ENCODE measurements at regions not wholly inside any gene's neighbourhood (a gene's known extent, or its start where the extent isn't known, plus 50 kb on each side); places are given as distances from the start of the nearest gene placed in this dataset.

GRCh38 chr11:101803651-101804050 lies 111.2 kb upstream of the CEP126 start:
- H3K4me1 Mint-ChIP-seq: no peaks in the 10 kb centered on the region
- H3K9me3 Mint-ChIP-seq: no peaks in the 10 kb centered on the region
- Histone ChIP-seq H3K4me3 (no peak overlapping the region), H3K9me3 (ENCODE audit: low read depth) (no peaks in the 10 kb centered on the region), H3K27me3 (no peaks in the 10 kb centered on the region), H4K20me1 (ENCODE audit: low read depth) (no peaks in the 10 kb centered on the region), H3K27ac (no peak overlapping the region), H3K36me3 (no peaks in the 10 kb centered on the region), H3K4me1 (no peaks in the 10 kb centered on the region), H3F3A (ENCODE audit: low read depth) (no peaks in the 10 kb centered on the region), H2AFZ (replicated peaks) (no peak overlapping the region), H3K9ac (no peak overlapping the region), H3K4me2 (no peak overlapping the region), H3K79me2 (ENCODE audit: low read depth) (no peaks in the 10 kb centered on the region)
- no peak for DNase-seq (ENCODE audit: low spot score)
- H3K4me3 Mint-ChIP-seq: no peak overlapping the region
- TF ChIP-seq EZH2phosphoT487 (IDR thresholded peaks at IDR 0.05) (no peak), EZH2 (IDR thresholded peaks at IDR 0.05) (no peak), CTCF (IDR thresholded peaks at IDR 0.05) (no peak)
- H3K27me3 Mint-ChIP-seq (ENCODE audit: insufficient read depth, low read depth): no peaks in the 10 kb centered on the region
- H3K27ac Mint-ChIP-seq: no peak overlapping the region
- H3K36me3 Mint-ChIP-seq: no peaks in the 10 kb centered on the region

GRCh38 chr11:101797335-101797734 lies 117.5 kb upstream of the CEP126 start:
- no peak overlapping the region for H3K4me3 ChIP-seq
- H3K9ac ChIP-seq: no peak overlapping the region
- no peak overlapping the region for H3K4me2 ChIP-seq
- no peaks in the 10 kb centered on the region for H3K9me3 Mint-ChIP-seq
- no peaks in the 10 kb centered on the region for H3K79me2 ChIP-seq (ENCODE audit: low read depth)
- no peak overlapping the region for H3K27ac ChIP-seq
- H3F3A ChIP-seq (ENCODE audit: low read depth): no peaks in the 10 kb centered on the region
- H3K4me1 Mint-ChIP-seq: no peaks in the 10 kb centered on the region
- no peaks in the 10 kb centered on the region for H3K36me3 Mint-ChIP-seq
- no peaks in the 10 kb centered on the region for H3K27me3 ChIP-seq
- no peaks in the 10 kb centered on the region for H3K9me3 ChIP-seq (ENCODE audit: low read depth)
- DNase-seq (ENCODE audit: low spot score): no peak
- no peaks in the 10 kb centered on the region for H4K20me1 ChIP-seq (ENCODE audit: low read depth)
- H3K4me1 ChIP-seq: no peaks in the 10 kb centered on the region
- H3K4me3 Mint-ChIP-seq: peak overlapping the region; percentile 30
- peaks cover 2% of the 10 kb centered on the region for H3K27me3 Mint-ChIP-seq (ENCODE audit: insufficient read depth, low read depth)
- no peak for TF ChIP-seq CTCF (IDR thresholded peaks at IDR 0.05)
- no peak for TF ChIP-seq EZH2 (IDR thresholded peaks at IDR 0.05)
- no peak for TF ChIP-seq EZH2phosphoT487 (IDR thresholded peaks at IDR 0.05)
- no peak overlapping the region for H3K27ac Mint-ChIP-seq
- no peaks in the 10 kb centered on the region for H3K36me3 ChIP-seq
- H2AFZ ChIP-seq (replicated peaks): no peak overlapping the region

- Mint-ChIP-seq H3K27me3 (ENCODE audit: insufficient read depth, low read depth) (peaks cover 2% of the 10 kb centered on the region), H3K4me1 (no peaks in the 10 kb centered on the region), H3K27ac (no peak overlapping the region), H3K4me3 (no peak overlapping the region), H3K36me3 (no peaks in the 10 kb centered on the region), H3K9me3 (no peaks in the 10 kb centered on the region)
- Histone ChIP-seq H3K36me3 (no peaks in the 10 kb centered on the region), H3K9ac (no peak overlapping the region), H3F3A (ENCODE audit: low read depth) (no peaks in the 10 kb centered on the region), H3K9me3 (ENCODE audit: low read depth) (no peaks in the 10 kb centered on the region), H2AFZ (replicated peaks) (peak overlapping the region; percentile 26), H3K4me2 (no peak overlapping the region), H3K4me3 (no peak overlapping the region), H3K79me2 (ENCODE audit: low read depth) (no peaks in the 10 kb centered on the region), H4K20me1 (ENCODE audit: low read depth) (no peaks in the 10 kb centered on the region), H3K4me1 (no peaks in the 10 kb centered on the region), H3K27ac (no peak overlapping the region), H3K27me3 (no peaks in the 10 kb centered on the region)
- no peak for DNase-seq (ENCODE audit: low spot score)
- no peak for TF ChIP-seq EZH2phosphoT487 (IDR thresholded peaks at IDR 0.05)
- TF ChIP-seq CTCF (IDR thresholded peaks at IDR 0.05): no peak
- no peak for TF ChIP-seq EZH2 (IDR thresholded peaks at IDR 0.05)
These were observed 122.0 kb upstream of the CEP126 start for GRCh38 chr11:101792814-101793213.
